ENCODE measurements at regions not wholly inside any gene's neighbourhood (a gene's known extent, or its start where the extent isn't known, plus 50 kb on each side); places are given as distances from the start of the nearest gene placed in this dataset.

- ATAC-seq (ENCODE audit: low read depth) (no peak), DNase-seq (no peak)
- Mint-ChIP-seq H3K4me1 (no peaks in the 10 kb centered on the region), H3K27ac (no peak overlapping the region), H3K27me3 (no peaks in the 10 kb centered on the region), H3K9me3 (ENCODE audit: insufficient read depth) (no peaks in the 10 kb centered on the region), H3K4me3 (no peak overlapping the region)
- H3K9ac ChIP-seq (ENCODE audit: low read length), result no peak overlapping the region
- H3K27me3 ChIP-seq (replicated peaks in 1 of 4; ENCODE audit: control extremely low read depth in 1 of 4, control insufficient read depth in 3 of 4, insufficient read depth in 4 of 4, low read length in 3 of 4), result no peaks in the 10 kb centered on the region
- H4K20me1 ChIP-seq (ENCODE audit: control insufficient read depth, insufficient read depth, low read length, poor library complexity, severe bottlenecking), result no peaks in the 10 kb centered on the region
- no peak for TF ChIP-seq EZH2 (IDR thresholded peaks at IDR 0.05; ENCODE audit: borderline replicate concordance, insufficient read depth, low read depth, low read length, poor library complexity, severe bottlenecking)
- no peak for TF ChIP-seq CTCF (IDR thresholded peaks at IDR 0.05)
- no peak overlapping the region for H2AFZ ChIP-seq (ENCODE audit: insufficient read depth, low read depth, low read length, poor library complexity, severe bottlenecking)
- H3K4me2 ChIP-seq (replicated peaks; ENCODE audit: low read depth, low read length, poor library complexity, severe bottlenecking), result no peak overlapping the region
- no peaks in the 10 kb centered on the region for H3K9me3 ChIP-seq (ENCODE audit: control extremely low read depth in 1 of 3, control insufficient read depth in 2 of 3, insufficient read depth in 1 of 3, low read length in 2 of 3)
- WGBS (ENCODE audit: insufficient coverage), result no CpG with 5 or more reads among the region's 2 CpGs
- ChIA-PET POLR2A (no interaction called here), CTCF (no interaction called here)
- no peaks in the 10 kb centered on the region for H3K79me2 ChIP-seq (ENCODE audit: control insufficient read depth, insufficient read depth, low read length)
- no peaks in the 10 kb centered on the region for H3K36me3 ChIP-seq (replicated peaks in 1 of 2; ENCODE audit: control extremely low read depth in 1 of 2, control insufficient read depth in 1 of 2, extremely low read depth in 1 of 2, insufficient read depth in 2 of 2, low read length in 1 of 2)
- H3K4me1 ChIP-seq (ENCODE audit: control insufficient read depth in 2 of 2, insufficient read depth in 2 of 2, low read length in 2 of 2), result no peaks in the 10 kb centered on the region
- intact Hi-C loops (cut with micrococcal nuclease), result no loop called here
- H3K4me3 ChIP-seq (ENCODE audit: control extremely low read depth in 1 of 5, extremely low read depth in 1 of 5, insufficient read depth in 1 of 5, low read depth in 2 of 5, low read length in 4 of 5), result no peak overlapping the region
- no peak overlapping the region for H3K27ac ChIP-seq (ENCODE audit: low read length in 2 of 2)
These were observed 148.3 kb upstream of the USP38 start for GRCh38 chr4:143036443-143036842.

- POLR2A ChIA-PET, result no interaction called here
- 95% methylated on average over 4 of the region's 4 CpGs for WGBS (ENCODE audit: insufficient coverage)
- no peak overlapping the region for H3K4me3 ChIP-seq (ENCODE audit: control extremely low read depth in 1 of 5, extremely low read depth in 1 of 5, insufficient read depth in 1 of 5, low read depth in 2 of 5, low read length in 4 of 5)
- CTCF ChIA-PET, result no interaction called here
- intact Hi-C loops (cut with micrococcal nuclease), result no loop called here
- no peaks in the 10 kb centered on the region for H3K9me3 Mint-ChIP-seq (ENCODE audit: insufficient read depth)
- H3K4me2 ChIP-seq (replicated peaks; ENCODE audit: low read depth, low read length, poor library complexity, severe bottlenecking), result no peak overlapping the region
- TF ChIP-seq CTCF (IDR thresholded peaks at IDR 0.05) (no peak), EZH2 (IDR thresholded peaks at IDR 0.05; ENCODE audit: borderline replicate concordance, insufficient read depth, low read depth, low read length, poor library complexity, severe bottlenecking) (no peak)
- peaks cover 0 to 6% (median 0%) of the 10 kb centered on the region in 3 donors for H3K9me3 ChIP-seq (ENCODE audit: control extremely low read depth in 1 of 3, control insufficient read depth in 2 of 3, insufficient read depth in 1 of 3, low read length in 2 of 3)
- H3K4me1 ChIP-seq (ENCODE audit: control insufficient read depth in 2 of 2, insufficient read depth in 2 of 2, low read length in 2 of 2), result no peaks in the 10 kb centered on the region
- H3K9ac ChIP-seq (ENCODE audit: low read length), result no peak overlapping the region
- H3K27me3 ChIP-seq (replicated peaks in 1 of 4; ENCODE audit: control extremely low read depth in 1 of 4, control insufficient read depth in 3 of 4, insufficient read depth in 4 of 4, low read length in 3 of 4), result no peaks in the 10 kb centered on the region
- no peak for DNase-seq
- no peaks in the 10 kb centered on the region for H3K4me1 Mint-ChIP-seq
- no peak overlapping the region for H2AFZ ChIP-seq (ENCODE audit: insufficient read depth, low read depth, low read length, poor library complexity, severe bottlenecking)
- H3K27ac Mint-ChIP-seq, result no peak overlapping the region
- no peaks in the 10 kb centered on the region for H3K79me2 ChIP-seq (ENCODE audit: control insufficient read depth, insufficient read depth, low read length)
- no peak for ATAC-seq (ENCODE audit: low read depth)
- no peak overlapping the region for H3K4me3 Mint-ChIP-seq
- no peak overlapping the region for H3K27ac ChIP-seq (ENCODE audit: low read length in 2 of 2)
- H3K27me3 Mint-ChIP-seq, result no peaks in the 10 kb centered on the region
- no peaks in the 10 kb centered on the region for H3K36me3 ChIP-seq (replicated peaks in 1 of 2; ENCODE audit: control extremely low read depth in 1 of 2, control insufficient read depth in 1 of 2, extremely low read depth in 1 of 2, insufficient read depth in 2 of 2, low read length in 1 of 2)
- H4K20me1 ChIP-seq (ENCODE audit: control insufficient read depth, insufficient read depth, low read length, poor library complexity, severe bottlenecking), result no peaks in the 10 kb centered on the region
These were observed 138.3 kb upstream of the USP38 start for GRCh38 chr4:143046454-143046853.
